Gastroesophageal sphincter (tissue), 3 donors: ENCODE measurements at regions not wholly inside any gene's neighbourhood (a gene's known extent, or its start where the extent isn't known, plus 50 kb on each side); places are given as distances from the start of the nearest gene placed in this dataset.

Source experiments
- CTCF ChIP-seq, 4 experiments: fragments of 200-600 bp in 2 of 4; fragments of 450-650 bp in 2 of 4; sonication (generic) in 1 of 4; IDR thresholded peaks; one replicate each; pipeline ENCODE4 v1.5.1; 2017 to 2019; ENCODE audit warnings: antibody characterized with exemption in 4 of 4, mild to moderate bottlenecking in 2 of 4, moderate library complexity in 2 of 4
- POLR2A ChIP-seq, 2 donors: fragments of 450-650 bp; IDR thresholded peaks; one replicate each; pipeline ENCODE4 v1.6.1; 2017; ENCODE audit warnings: antibody characterized with exemption in 2 of 2, mild to moderate bottlenecking in 2 of 2, moderate library complexity in 1 of 2
- POLR2AphosphoS5 ChIP-seq: sonication (generic); formaldehyde crosslinking; IDR thresholded peaks from one replicate; pipeline ENCODE4 v1.6.1; 2017; ENCODE audit warnings: antibody characterized with exemption

- TF ChIP-seq CTCF (IDR thresholded peaks at IDR 0.05) (no peak), POLR2AphosphoS5 (no peak), POLR2A (IDR thresholded peaks at IDR 0.05) (no peak)
Measured at GRCh38 chr13:73335210-73335609, 276.4 kb downstream of the KLF5 start.
